K562 (cell line): ENCODE measurements at regions not wholly inside any gene's neighbourhood (a gene's known extent, or its start where the extent isn't known, plus 50 kb on each side); places are given as distances from the start of the nearest gene placed in this dataset.

Experiments used
- ATAC-seq: fragments of 200-7000 bp; cut with Tn5 transposase; 3 replicates; pipeline ENCODE4 v1.9.1; 2020; ENCODE audit warnings: moderate library complexity
- BruUV-seq: library from RNA; stranded (reverse); fragments of 400-500 nt; replicated peaks from 2 replicates; lab custom pipeline; 2021; lab: Mats Ljungman, UMichigan
- CTCF ChIA-PET: fragments of 300-600 bp; formaldehyde crosslinking; extraction: SDS; loops from one replicate; lab custom pipeline; 2021; ENCODE audit warnings: low intra/inter-chr PET ratio; lab: Yijun Ruan, JAX
- POLR2A ChIA-PET: fragments of 300-600, 350-650 bp; sonication (Branson Sonifier 250); formaldehyde crosslinking; extraction: SDS; loops from one replicate; lab custom pipeline; 2021; ENCODE audit warnings: antibody characterized with exemption, inconsistent platforms; lab: Yijun Ruan, JAX
- DNase-seq, 4 experiments: peaks; one replicate each; pipeline versions ENCODE4 v3.0.0 to v3.0.0-alpha.2; 2011 to 2018; ENCODE audit warnings: low spot score in 3 of 4, mixed read lengths in 3 of 4; ENCODE audit errors: extremely low read depth in 1 of 4
- FAIRE-seq: peaks from 2 replicates; lab custom pipeline; 2011; peaks lifted over from hg19 to GRCh38; lab: Jason Lieb, UNC
- H2AFZ ChIP-seq: 2 replicates; pipeline ENCODE4 v1.6.0; 2011; ENCODE audit warnings: low read depth, low read length, control low read depth, inconsistent platforms
- H3K27ac ChIP-seq: fragments of 200-600 bp; 3 replicates; pipeline ENCODE4 v1.8.0; 2011; ENCODE audit warnings: low read depth, mild to moderate bottlenecking, control low read depth, inconsistent platforms, low read length, moderate library complexity, mixed read lengths; ENCODE audit errors: extremely low read depth
- H3K27me3 ChIP-seq, 2 experiments: fragments of 300-600 bp in 1 of 2; 2 replicates in 1 of 2; 3 replicates in 1 of 2; pipeline versions ENCODE4 v1.6.0 to v1.8.0; 2011; ENCODE audit warnings: inconsistent platforms in 2 of 2, low read length in 2 of 2, mild to moderate bottlenecking in 1 of 2, mixed read lengths in 1 of 2, moderate library complexity in 1 of 2; ENCODE audit not compliant: control insufficient read depth in 2 of 2, insufficient read depth in 2 of 2
- H3K36me3 ChIP-seq: fragments of 300-600 bp; 3 replicates; pipeline ENCODE4 v1.8.0; 2011; ENCODE audit warnings: mild to moderate bottlenecking, low read length, inconsistent platforms; ENCODE audit not compliant: control insufficient read depth, insufficient read depth
- H3K4me1 ChIP-seq, 2 experiments: fragments of 200-600 bp in 1 of 2; replicated peaks in 1 of 2; 2 replicates in 1 of 2; 3 replicates in 1 of 2; pipeline versions ENCODE4 v1.5.1 to v1.8.0; 2011; ENCODE audit warnings: inconsistent platforms in 2 of 2, low read length in 2 of 2, mild to moderate bottlenecking in 1 of 2, mixed read lengths in 1 of 2, moderate library complexity in 1 of 2; ENCODE audit not compliant: control insufficient read depth in 2 of 2, insufficient read depth in 2 of 2
- H3K4me2 ChIP-seq: 2 replicates; pipeline ENCODE4 v1.6.1; 2011; ENCODE audit warnings: low read length, control low read depth, inconsistent platforms, mixed read lengths; ENCODE audit not compliant: insufficient read depth
- H3K4me3 ChIP-seq: fragments of 200-600 bp; sonication (generic), shearing (Covaris generic); 2 replicates; pipeline ENCODE4 v1.5.1; 2016; ENCODE audit warnings: control low read depth, inconsistent platforms
- H3K79me2 ChIP-seq: fragments of 200-600 bp; 3 replicates; pipeline ENCODE4 v1.8.0; 2011; ENCODE audit warnings: low read length, inconsistent platforms; ENCODE audit not compliant: control insufficient read depth, insufficient read depth
- H3K9ac ChIP-seq, 2 experiments: 2 replicates each; pipeline versions ENCODE4 v1.6.0 to v1.6.1; 2011; ENCODE audit warnings: low read depth in 2 of 2, low read length in 2 of 2, control low read depth in 1 of 2, inconsistent platforms in 1 of 2, mild to moderate bottlenecking in 1 of 2, mixed read lengths in 1 of 2; ENCODE audit not compliant: insufficient read depth in 1 of 2
- H3K9me1 ChIP-seq: one replicate; pipeline ENCODE4 v1.6.0; 2011; ENCODE audit warnings: inconsistent platforms, mild to moderate bottlenecking, low read length, moderate library complexity; ENCODE audit not compliant: control insufficient read depth, insufficient read depth
- H3K9me3 ChIP-seq: replicated peaks from 2 replicates; pipeline ENCODE4 v1.5.1; 2011; ENCODE audit warnings: low read depth, low read length, inconsistent platforms; ENCODE audit not compliant: control insufficient read depth, insufficient read depth
- H4K20me1 ChIP-seq: replicated peaks from 2 replicates; pipeline ENCODE4 v1.6.1; 2011; ENCODE audit warnings: low read length, inconsistent platforms, mixed read lengths; ENCODE audit not compliant: control insufficient read depth, insufficient read depth
- CEBPG ChIP-seq, 3 experiments: fragments of 200-800 bp in 1 of 3; sonication (Bioruptor generic) in 1 of 3; sonication (generic) in 1 of 3; formaldehyde crosslinking in 1 of 3; IDR thresholded peaks in 2 of 3; conservative IDR thresholded peaks in 1 of 3; 2 replicates each; pipeline versions ENCODE4 v1.6.1 to v1.8.0; 2016 to 2022; ENCODE audit warnings: missing compliant biosample characterization in 2 of 3, missing genetic modification characterization in 2 of 3, mild to moderate bottlenecking in 1 of 3, missing genetic modification reagents in 1 of 3
- ZNF76 ChIP-seq: fragments of 250-450 bp; sonication (Bioruptor Pico); IDR thresholded peaks from 2 replicates; pipeline ENCODE4 v1.4.0; 2020; ENCODE audit warnings: mild to moderate bottlenecking, moderate library complexity, borderline replicate concordance
- WGBS: fragments of 100-300 bp; shearing (Covaris generic); methylation state at CpG from one replicate; pipeline ENCODE4 v1.1.6; 2016; ENCODE audit warnings: low coverage, mixed read lengths; ENCODE audit not compliant: insufficient coverage; ENCODE audit errors: missing lambda C conversion rate; 5-methylcytosine and 5-hydroxymethylcytosine counted together
- in situ Hi-C: fragments of 300-500 bp; cut with MboI; formaldehyde crosslinking; loops from 4 replicates; pipeline ENCODE4 v1.15.0; 2018; ENCODE audit warnings: inconsistent platforms, mixed read lengths
- intact Hi-C: fragments of 100-400 bp; cut with micrococcal nuclease; formaldehyde crosslinking; loops from 2 replicates; pipeline ENCODE4 v1.14.2; 2022
- TF ChIP-seq, protein P1 (sequence below): fragments of 450-650 bp; IDR thresholded peaks from 2 replicates; pipeline ENCODE4 v1.6.1; 2016; ENCODE audit warnings: mild to moderate bottlenecking, moderate library complexity

DNA sequence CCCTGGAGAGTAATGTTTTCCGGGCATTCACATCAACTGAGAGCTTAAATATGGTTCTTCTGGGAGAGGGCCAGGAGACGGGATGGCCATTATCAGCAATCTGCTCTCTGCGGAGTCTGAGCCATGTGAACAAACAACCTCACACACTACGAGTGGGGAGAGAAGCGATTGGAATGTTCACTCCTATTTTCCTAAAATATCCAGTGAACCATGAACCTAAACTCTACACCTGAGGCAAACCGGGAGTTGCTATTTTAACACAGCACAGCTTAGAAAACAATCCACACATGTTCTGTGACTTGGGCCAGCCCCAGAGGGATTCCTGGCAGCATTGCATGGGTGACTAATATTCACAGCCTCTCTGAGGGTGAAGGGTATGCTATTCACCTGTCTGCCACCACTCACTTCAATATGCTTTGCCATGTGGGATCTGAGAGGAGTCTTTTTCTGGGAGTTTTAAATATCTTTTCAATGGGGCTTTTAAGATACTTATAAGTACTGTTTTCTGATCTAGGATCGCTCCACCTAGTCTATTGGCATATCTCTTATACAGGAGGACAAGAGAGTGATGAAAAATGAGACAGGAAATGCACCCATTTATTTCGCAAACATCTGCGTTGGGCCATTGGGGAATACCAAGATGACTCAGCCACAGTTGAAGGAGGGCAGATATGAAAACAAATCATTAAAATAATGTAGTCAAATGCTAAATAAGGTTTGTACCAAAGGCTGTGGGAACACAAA, 72.6 kb upstream of the SERP2 start:
- intact Hi-C loops (no loop called here), in situ Hi-C loops (no loop called here)
- Histone ChIP-seq H3K9ac (no peak overlapping the region), H3K79me2 (no peaks in the 10 kb centered on the region), H3K27ac (no peak overlapping the region), H3K4me1 (no peaks in the 10 kb centered on the region), H2AFZ (no peak overlapping the region), H4K20me1 (no peaks in the 10 kb centered on the region), H3K9me1 (no peaks in the 10 kb centered on the region)
- POLR2A ChIA-PET, result no interaction called here
- BruUV-seq, result no TSS peak
- 0% methylated on average over 8 of the region's 9 CpGs for WGBS
- CTCF ChIA-PET, result no interaction called here
- no peak for ATAC-seq
- TF ChIP-seq, protein P1, sequence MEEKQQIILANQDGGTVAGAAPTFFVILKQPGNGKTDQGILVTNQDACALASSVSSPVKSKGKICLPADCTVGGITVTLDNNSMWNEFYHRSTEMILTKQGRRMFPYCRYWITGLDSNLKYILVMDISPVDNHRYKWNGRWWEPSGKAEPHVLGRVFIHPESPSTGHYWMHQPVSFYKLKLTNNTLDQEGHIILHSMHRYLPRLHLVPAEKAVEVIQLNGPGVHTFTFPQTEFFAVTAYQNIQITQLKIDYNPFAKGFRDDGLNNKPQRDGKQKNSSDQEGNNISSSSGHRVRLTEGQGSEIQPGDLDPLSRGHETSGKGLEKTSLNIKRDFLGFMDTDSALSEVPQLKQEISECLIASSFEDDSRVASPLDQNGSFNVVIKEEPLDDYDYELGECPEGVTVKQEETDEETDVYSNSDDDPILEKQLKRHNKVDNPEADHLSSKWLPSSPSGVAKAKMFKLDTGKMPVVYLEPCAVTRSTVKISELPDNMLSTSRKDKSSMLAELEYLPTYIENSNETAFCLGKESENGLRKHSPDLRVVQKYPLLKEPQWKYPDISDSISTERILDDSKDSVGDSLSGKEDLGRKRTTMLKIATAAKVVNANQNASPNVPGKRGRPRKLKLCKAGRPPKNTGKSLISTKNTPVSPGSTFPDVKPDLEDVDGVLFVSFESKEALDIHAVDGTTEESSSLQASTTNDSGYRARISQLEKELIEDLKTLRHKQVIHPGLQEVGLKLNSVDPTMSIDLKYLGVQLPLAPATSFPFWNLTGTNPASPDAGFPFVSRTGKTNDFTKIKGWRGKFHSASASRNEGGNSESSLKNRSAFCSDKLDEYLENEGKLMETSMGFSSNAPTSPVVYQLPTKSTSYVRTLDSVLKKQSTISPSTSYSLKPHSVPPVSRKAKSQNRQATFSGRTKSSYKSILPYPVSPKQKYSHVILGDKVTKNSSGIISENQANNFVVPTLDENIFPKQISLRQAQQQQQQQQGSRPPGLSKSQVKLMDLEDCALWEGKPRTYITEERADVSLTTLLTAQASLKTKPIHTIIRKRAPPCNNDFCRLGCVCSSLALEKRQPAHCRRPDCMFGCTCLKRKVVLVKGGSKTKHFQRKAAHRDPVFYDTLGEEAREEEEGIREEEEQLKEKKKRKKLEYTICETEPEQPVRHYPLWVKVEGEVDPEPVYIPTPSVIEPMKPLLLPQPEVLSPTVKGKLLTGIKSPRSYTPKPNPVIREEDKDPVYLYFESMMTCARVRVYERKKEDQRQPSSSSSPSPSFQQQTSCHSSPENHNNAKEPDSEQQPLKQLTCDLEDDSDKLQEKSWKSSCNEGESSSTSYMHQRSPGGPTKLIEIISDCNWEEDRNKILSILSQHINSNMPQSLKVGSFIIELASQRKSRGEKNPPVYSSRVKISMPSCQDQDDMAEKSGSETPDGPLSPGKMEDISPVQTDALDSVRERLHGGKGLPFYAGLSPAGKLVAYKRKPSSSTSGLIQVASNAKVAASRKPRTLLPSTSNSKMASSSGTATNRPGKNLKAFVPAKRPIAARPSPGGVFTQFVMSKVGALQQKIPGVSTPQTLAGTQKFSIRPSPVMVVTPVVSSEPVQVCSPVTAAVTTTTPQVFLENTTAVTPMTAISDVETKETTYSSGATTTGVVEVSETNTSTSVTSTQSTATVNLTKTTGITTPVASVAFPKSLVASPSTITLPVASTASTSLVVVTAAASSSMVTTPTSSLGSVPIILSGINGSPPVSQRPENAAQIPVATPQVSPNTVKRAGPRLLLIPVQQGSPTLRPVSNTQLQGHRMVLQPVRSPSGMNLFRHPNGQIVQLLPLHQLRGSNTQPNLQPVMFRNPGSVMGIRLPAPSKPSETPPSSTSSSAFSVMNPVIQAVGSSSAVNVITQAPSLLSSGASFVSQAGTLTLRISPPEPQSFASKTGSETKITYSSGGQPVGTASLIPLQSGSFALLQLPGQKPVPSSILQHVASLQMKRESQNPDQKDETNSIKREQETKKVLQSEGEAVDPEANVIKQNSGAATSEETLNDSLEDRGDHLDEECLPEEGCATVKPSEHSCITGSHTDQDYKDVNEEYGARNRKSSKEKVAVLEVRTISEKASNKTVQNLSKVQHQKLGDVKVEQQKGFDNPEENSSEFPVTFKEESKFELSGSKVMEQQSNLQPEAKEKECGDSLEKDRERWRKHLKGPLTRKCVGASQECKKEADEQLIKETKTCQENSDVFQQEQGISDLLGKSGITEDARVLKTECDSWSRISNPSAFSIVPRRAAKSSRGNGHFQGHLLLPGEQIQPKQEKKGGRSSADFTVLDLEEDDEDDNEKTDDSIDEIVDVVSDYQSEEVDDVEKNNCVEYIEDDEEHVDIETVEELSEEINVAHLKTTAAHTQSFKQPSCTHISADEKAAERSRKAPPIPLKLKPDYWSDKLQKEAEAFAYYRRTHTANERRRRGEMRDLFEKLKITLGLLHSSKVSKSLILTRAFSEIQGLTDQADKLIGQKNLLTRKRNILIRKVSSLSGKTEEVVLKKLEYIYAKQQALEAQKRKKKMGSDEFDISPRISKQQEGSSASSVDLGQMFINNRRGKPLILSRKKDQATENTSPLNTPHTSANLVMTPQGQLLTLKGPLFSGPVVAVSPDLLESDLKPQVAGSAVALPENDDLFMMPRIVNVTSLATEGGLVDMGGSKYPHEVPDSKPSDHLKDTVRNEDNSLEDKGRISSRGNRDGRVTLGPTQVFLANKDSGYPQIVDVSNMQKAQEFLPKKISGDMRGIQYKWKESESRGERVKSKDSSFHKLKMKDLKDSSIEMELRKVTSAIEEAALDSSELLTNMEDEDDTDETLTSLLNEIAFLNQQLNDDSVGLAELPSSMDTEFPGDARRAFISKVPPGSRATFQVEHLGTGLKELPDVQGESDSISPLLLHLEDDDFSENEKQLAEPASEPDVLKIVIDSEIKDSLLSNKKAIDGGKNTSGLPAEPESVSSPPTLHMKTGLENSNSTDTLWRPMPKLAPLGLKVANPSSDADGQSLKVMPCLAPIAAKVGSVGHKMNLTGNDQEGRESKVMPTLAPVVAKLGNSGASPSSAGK, result no peak
- no peak for TF ChIP-seq CEBPG (CRISPR knock-in tag; IDR thresholded peaks at IDR 0.05)
- peak; percentile 28 to 58; a peak in 1 of 4 replicates for TF ChIP-seq CEBPG (tag; conservative IDR thresholded peaks at IDR 0.05 in 1 of 2, IDR thresholded peaks at IDR 0.05 in 1 of 2)
- TF ChIP-seq ZNF76 (CRISPR knock-in tag), result no peak
- TF ChIP-seq, all 486 proteins: peak for 1
- no peak overlapping the region for H3K4me2 ChIP-seq
- no peaks in the 10 kb centered on the region for H3K9me3 ChIP-seq
- peaks cover 0 to 22% of the 10 kb centered on the region in 2 experiments; a peak in 4 of 5 replicates for H3K27me3 ChIP-seq
- H3K4me3 ChIP-seq, result no peak overlapping the region
- no peak for FAIRE-seq
- no peak for DNase-seq
- no peaks in the 10 kb centered on the region for H3K36me3 ChIP-seq
